GM19324 (cell line): ENCODE measurements at regions not wholly inside any gene's neighbourhood (a gene's known extent, or its start where the extent isn't known, plus 50 kb on each side); places are given as distances from the start of the nearest gene placed in this dataset.

ENCODE experiments used
- ATAC-seq: cut with Tn5 transposase; IDR thresholded peaks from one replicate; pipeline ENCODE4 v1.9.1; 2021; ENCODE audit warnings: mild to moderate bottlenecking, moderate library complexity; ENCODE audit not compliant: unreplicated experiment, low FRiP score

- no peak for ATAC-seq
These were observed 454.3 kb downstream of the HAPSTR1 start for GRCh38 chr16:9545522-9546437.

- no peak for ATAC-seq
These were observed 455.0 kb downstream of the HAPSTR1 start for GRCh38 chr16:9546438-9546786.

GRCh38 chr16:9549487-9549886 lies 458.0 kb downstream of the HAPSTR1 start:
- ATAC-seq: no peak

GRCh38 chr16:9555051-9555450 lies 463.6 kb downstream of the HAPSTR1 start:
- no peak for ATAC-seq

- no peak for ATAC-seq
These were observed 465.7 kb downstream of the HAPSTR1 start for GRCh38 chr16:9556949-9557665.

GRCh38 chr16:9557713-9558112 lies 466.3 kb downstream of the HAPSTR1 start:
- ATAC-seq: no peak

- no peak for ATAC-seq
These were observed 474.7 kb downstream of the HAPSTR1 start for GRCh38 chr16:9566099-9566498.

GRCh38 chr16:9567666-9568065 lies 476.2 kb downstream of the HAPSTR1 start:
- ATAC-seq: no peak

- ATAC-seq: no peak
These were observed 476.8 kb downstream of the HAPSTR1 start for GRCh38 chr16:9568261-9568660.

- ATAC-seq: no peak
These were observed 479.1 kb downstream of the HAPSTR1 start for GRCh38 chr16:9570521-9570920.

GRCh38 chr16:9578459-9578858 lies 487.0 kb downstream of the HAPSTR1 start:
- no peak for ATAC-seq

GRCh38 chr16:9580025-9580424 lies 488.6 kb downstream of the HAPSTR1 start:
- no peak for ATAC-seq

- no peak for ATAC-seq
These were observed 502.0 kb downstream of the HAPSTR1 start for GRCh38 chr16:9593440-9593839.

GRCh38 chr16:9594047-9594446 lies 502.6 kb downstream of the HAPSTR1 start:
- ATAC-seq: no peak

- no peak for ATAC-seq
These were observed 503.5 kb downstream of the HAPSTR1 start for GRCh38 chr16:9594946-9595345.

GRCh38 chr16:9595393-9595792 lies 503.9 kb downstream of the HAPSTR1 start:
- no peak for ATAC-seq

GRCh38 chr16:9596788-9597187 lies 505.3 kb downstream of the HAPSTR1 start:
- ATAC-seq: no peak

- ATAC-seq: no peak
These were observed 506.7 kb downstream of the HAPSTR1 start for GRCh38 chr16:9597967-9598730.

- ATAC-seq: no peak
These were observed 507.3 kb downstream of the HAPSTR1 start for GRCh38 chr16:9598731-9599083.

- ATAC-seq: no peak
These were observed 508.1 kb downstream of the HAPSTR1 start for GRCh38 chr16:9599415-9600120.

GRCh38 chr16:9602189-9602588 lies 510.7 kb downstream of the HAPSTR1 start:
- ATAC-seq: no peak
